DOHH2 (cell line): ENCODE measurements at regions not wholly inside any gene's neighbourhood (a gene's known extent, or its start where the extent isn't known, plus 50 kb on each side); places are given as distances from the start of the nearest gene placed in this dataset.

Source experiments
- H3F3A ChIP-seq: fragments of 200-600 bp; sonication (generic), shearing (Covaris generic); 2 replicates; pipeline ENCODE4 v1.6.0; 2016; ENCODE audit warnings: antibody characterized with exemption, mild to moderate bottlenecking; ENCODE audit not compliant: control insufficient read depth, insufficient read depth
- H3K27ac ChIP-seq: fragments of 200-600 bp; sonication (generic); 2 replicates; pipeline ENCODE4 v1.5.1; 2014; ENCODE audit warnings: low read depth, mild to moderate bottlenecking, low read length, moderate library complexity
- H3K27me3 ChIP-seq: fragments of 200-600 bp; sonication (generic); 2 replicates; pipeline ENCODE4 v1.6.1; 2014; ENCODE audit warnings: mild to moderate bottlenecking, low read length, mixed read lengths; ENCODE audit not compliant: control insufficient read depth
- H3K36me3 ChIP-seq: fragments of 200-600 bp; sonication (generic); 2 replicates; pipeline ENCODE4 v1.6.1; 2014; ENCODE audit warnings: mild to moderate bottlenecking, low read length, moderate library complexity, mixed read lengths; ENCODE audit not compliant: control insufficient read depth
- H3K4me1 ChIP-seq: fragments of 200-600 bp; sonication (generic); 2 replicates; pipeline ENCODE4 v1.6.1; 2014; ENCODE audit warnings: mild to moderate bottlenecking, low read length, mixed read lengths; ENCODE audit not compliant: control insufficient read depth
- H3K4me2 ChIP-seq: fragments of 200-600 bp; sonication (generic); 2 replicates; pipeline ENCODE4 v1.6.0; 2014; ENCODE audit warnings: mild to moderate bottlenecking, low read length, moderate library complexity
- H3K4me3 ChIP-seq: fragments of 200-600 bp; sonication (generic); 2 replicates; pipeline ENCODE4 v1.5.1; 2014; ENCODE audit warnings: mild to moderate bottlenecking, low read length, mixed read lengths
- H3K79me2 ChIP-seq: fragments of 200-600 bp; sonication (generic); 2 replicates; pipeline ENCODE4 v1.6.1; 2014; ENCODE audit warnings: mild to moderate bottlenecking, low read length, mixed read lengths; ENCODE audit not compliant: control insufficient read depth
- H3K9me2 ChIP-seq: fragments of 200-600 bp; sonication (generic); replicated peaks from 2 replicates; pipeline ENCODE4 v1.6.1; 2014; ENCODE audit warnings: mild to moderate bottlenecking, low read length, mixed read lengths; ENCODE audit not compliant: control insufficient read depth
- H3K9me3 ChIP-seq: fragments of 200-600 bp; sonication (generic); 2 replicates; pipeline ENCODE4 v1.6.1; 2014; ENCODE audit warnings: antibody characterized with exemption, low read length, mixed read lengths; ENCODE audit not compliant: control insufficient read depth, insufficient read depth
- H4K20me1 ChIP-seq: fragments of 200-600 bp; sonication (generic); 2 replicates; pipeline ENCODE4 v1.6.0; 2014; ENCODE audit warnings: low read depth, mild to moderate bottlenecking, antibody characterized with exemption, low read length, moderate library complexity; ENCODE audit not compliant: control insufficient read depth, insufficient read depth
- EZH2phosphoT487 ChIP-seq: fragments of 200-600 bp; sonication (generic); IDR thresholded peaks from 2 replicates; pipeline ENCODE4 v1.6.1; 2017; ENCODE audit warnings: borderline replicate concordance, mild to moderate bottlenecking, antibody characterized with exemption, low read length, moderate library complexity, mixed read lengths
- TF ChIP-seq, protein P1 (sequence below): fragments of 200-600 bp; sonication (generic); IDR thresholded peaks from one replicate; pipeline ENCODE4 v1.5.1; 2014; ENCODE audit warnings: antibody characterized with exemption, mild to moderate bottlenecking, low read depth, low read length; ENCODE audit not compliant: poor library complexity, severe bottlenecking

DNA sequence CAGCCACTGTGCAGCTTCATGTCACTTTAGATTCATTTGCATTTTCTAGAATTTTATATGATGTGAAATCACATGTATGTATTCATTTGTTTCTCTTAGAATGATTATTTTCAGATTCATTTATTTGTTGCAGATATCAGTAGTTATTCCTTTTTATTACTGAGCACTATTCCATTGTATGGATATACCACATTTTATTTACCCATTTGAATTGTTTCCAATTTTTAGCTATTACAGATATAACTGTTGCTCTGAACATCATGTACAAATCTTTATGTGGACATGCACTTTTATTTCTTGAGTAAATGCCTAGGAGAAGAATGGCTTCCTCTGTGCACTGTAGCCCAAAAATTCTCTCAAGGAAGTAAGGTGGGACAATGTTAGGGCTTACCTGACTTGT is 767.8 kb upstream of the FANCL start:
- TF ChIP-seq, protein P1, sequence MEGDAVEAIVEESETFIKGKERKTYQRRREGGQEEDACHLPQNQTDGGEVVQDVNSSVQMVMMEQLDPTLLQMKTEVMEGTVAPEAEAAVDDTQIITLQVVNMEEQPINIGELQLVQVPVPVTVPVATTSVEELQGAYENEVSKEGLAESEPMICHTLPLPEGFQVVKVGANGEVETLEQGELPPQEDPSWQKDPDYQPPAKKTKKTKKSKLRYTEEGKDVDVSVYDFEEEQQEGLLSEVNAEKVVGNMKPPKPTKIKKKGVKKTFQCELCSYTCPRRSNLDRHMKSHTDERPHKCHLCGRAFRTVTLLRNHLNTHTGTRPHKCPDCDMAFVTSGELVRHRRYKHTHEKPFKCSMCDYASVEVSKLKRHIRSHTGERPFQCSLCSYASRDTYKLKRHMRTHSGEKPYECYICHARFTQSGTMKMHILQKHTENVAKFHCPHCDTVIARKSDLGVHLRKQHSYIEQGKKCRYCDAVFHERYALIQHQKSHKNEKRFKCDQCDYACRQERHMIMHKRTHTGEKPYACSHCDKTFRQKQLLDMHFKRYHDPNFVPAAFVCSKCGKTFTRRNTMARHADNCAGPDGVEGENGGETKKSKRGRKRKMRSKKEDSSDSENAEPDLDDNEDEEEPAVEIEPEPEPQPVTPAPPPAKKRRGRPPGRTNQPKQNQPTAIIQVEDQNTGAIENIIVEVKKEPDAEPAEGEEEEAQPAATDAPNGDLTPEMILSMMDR, result no peak
- no peak for TF ChIP-seq EZH2phosphoT487
- no peaks in the 10 kb centered on the region for H3K36me3 ChIP-seq

DNA sequence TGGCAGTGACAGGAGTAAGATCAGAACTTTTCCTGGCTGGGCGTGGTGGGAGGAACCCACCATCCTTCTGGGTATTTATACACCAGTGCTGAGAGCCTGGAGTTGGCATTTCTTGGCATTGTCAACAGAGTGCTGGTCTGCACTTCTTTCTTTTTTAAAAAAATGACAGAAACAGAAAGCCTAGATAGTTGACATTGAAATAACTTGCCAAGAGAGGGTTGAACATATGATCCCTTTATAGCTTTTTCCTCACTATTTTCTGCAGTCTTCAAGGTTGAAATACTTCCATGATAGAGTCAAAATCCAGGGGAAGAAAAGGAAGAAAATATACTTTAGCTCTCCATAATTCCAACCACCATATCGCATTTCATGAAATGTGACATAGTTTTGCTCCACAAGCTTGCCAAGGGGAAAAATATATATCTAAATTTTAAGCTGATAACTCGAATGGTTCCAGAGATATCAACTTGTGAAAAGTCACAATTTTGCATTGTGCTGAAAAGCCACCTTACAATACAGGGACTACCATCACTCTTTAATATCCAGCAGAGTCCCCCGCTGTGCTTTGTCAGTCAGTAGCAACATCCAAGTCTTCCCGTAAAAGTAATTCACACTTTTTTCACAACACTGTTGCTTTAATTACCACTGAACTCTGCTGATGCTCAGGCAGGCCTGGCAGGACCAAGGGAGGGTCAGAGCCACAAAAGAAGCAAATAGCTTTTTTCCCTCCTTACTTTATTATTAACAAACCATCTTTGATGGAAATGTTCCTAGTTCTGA is 764.9 kb upstream of the FANCL start:
- TF ChIP-seq, protein P1, result no peak
- TF ChIP-seq EZH2phosphoT487, result no peak
- Histone ChIP-seq H3K36me3 (no peaks in the 10 kb centered on the region), H3K27ac (no peak overlapping the region)

More for the DNA sequence above, 767.8 kb upstream of the FANCL start:
- Histone ChIP-seq H3K9me3 (no peaks in the 10 kb centered on the region), H3K9me2 (no peaks in the 10 kb centered on the region; the same call in 1 of the 2 replicates), H4K20me1 (no peaks in the 10 kb centered on the region), H3F3A (no peaks in the 10 kb centered on the region), H3K4me2 (no peak overlapping the region), H3K79me2 (no peaks in the 10 kb centered on the region), H3K27me3 (no peaks in the 10 kb centered on the region), H3K4me3 (no peak overlapping the region), H3K4me1 (no peaks in the 10 kb centered on the region), H3K27ac (no peak overlapping the region)

DNA sequence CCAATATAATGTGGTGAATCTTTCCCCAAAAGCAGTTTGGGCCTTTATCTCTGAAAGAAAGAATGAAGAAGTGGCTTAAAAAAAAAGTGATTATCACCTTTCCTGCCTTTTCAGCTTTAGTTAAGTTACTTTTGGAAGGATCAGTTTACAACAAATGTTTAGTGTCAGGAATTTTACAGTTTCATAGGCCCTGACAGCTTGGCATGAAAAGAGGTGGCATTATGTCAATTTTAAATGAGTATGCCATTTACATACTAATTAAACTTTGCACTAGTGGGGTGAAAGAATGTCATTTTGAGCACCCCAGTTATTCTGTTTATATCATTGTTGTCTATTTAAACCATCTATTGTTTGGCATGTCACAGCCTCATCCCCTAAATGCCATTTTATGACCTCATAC is 763.5 kb upstream of the FANCL start:
- Histone ChIP-seq H4K20me1 (no peaks in the 10 kb centered on the region), H3K27ac (no peak overlapping the region), H3K9me3 (no peaks in the 10 kb centered on the region), H3K4me2 (no peak overlapping the region), H3K27me3 (no peaks in the 10 kb centered on the region), H3K4me3 (no peak overlapping the region), H3K79me2 (no peaks in the 10 kb centered on the region), H3F3A (no peaks in the 10 kb centered on the region), H3K36me3 (no peaks in the 10 kb centered on the region), H3K4me1 (no peaks in the 10 kb centered on the region), H3K9me2 (no peaks in the 10 kb centered on the region)
- TF ChIP-seq, protein P1, result no peak
- no peak for TF ChIP-seq EZH2phosphoT487

More for the DNA sequence above, 764.9 kb upstream of the FANCL start:
- Histone ChIP-seq H3K9me3 (no peaks in the 10 kb centered on the region), H3K9me2 (no peaks in the 10 kb centered on the region), H4K20me1 (no peaks in the 10 kb centered on the region), H3K4me3 (no peak overlapping the region), H3K4me2 (no peak overlapping the region), H3K79me2 (no peaks in the 10 kb centered on the region), H3K27me3 (no peaks in the 10 kb centered on the region), H3F3A (no peaks in the 10 kb centered on the region), H3K4me1 (no peaks in the 10 kb centered on the region)
